H1 (cell line): ENCODE measurements at regions not wholly inside any gene's neighbourhood (a gene's known extent, or its start where the extent isn't known, plus 50 kb on each side); places are given as distances from the start of the nearest gene placed in this dataset.

Experiments
- BCL11A ChIP-seq, 2 experiments: IDR thresholded peaks; one replicate each; pipeline ENCODE4 v1.6.1; 2011; ENCODE audit warnings: low read depth in 2 of 2, low read length in 2 of 2, mild to moderate bottlenecking in 2 of 2
- CEBPB ChIP-seq: IDR thresholded peaks from 2 replicates; pipeline ENCODE4 v1.6.1; 2012; ENCODE audit warnings: low read depth, low read length
- CREB1 ChIP-seq: IDR thresholded peaks from 2 replicates; pipeline ENCODE4 v1.6.1; 2012; ENCODE audit warnings: inconsistent platforms
- YY1 ChIP-seq: IDR thresholded peaks from 2 replicates; pipeline ENCODE4 v1.6.1; 2011; ENCODE audit warnings: low read depth, mild to moderate bottlenecking, low read length

GRCh38 chr15:96424674-96425073, 94.2 kb downstream of the NR2F2 start (continued):
- no peak for TF ChIP-seq YY1
- TF ChIP-seq BCL11A (IDR thresholded peaks at IDR 0.05; ENCODE audit: low read depth in 2 of 2, low read length in 2 of 2), result no peak
- TF ChIP-seq CREB1, result no peak
- TF ChIP-seq CEBPB, result no peak
